NB4 (cell line): ENCODE measurements at regions not wholly inside any gene's neighbourhood (a gene's known extent, or its start where the extent isn't known, plus 50 kb on each side); places are given as distances from the start of the nearest gene placed in this dataset.
A peak's percentile ranks its signal among the peaks of the same experiment; 100 is the strongest.

ENCODE experiments used
- DNase-seq: peaks from one replicate; pipeline ENCODE4 v3.0.0; 2010; ENCODE audit warnings: low read depth
- H3K4me3 ChIP-seq: one replicate; pipeline ENCODE4 v1.5.1; 2011; ENCODE audit warnings: mild to moderate bottlenecking, low read depth, low read length, moderate library complexity
- MYC ChIP-seq: IDR thresholded peaks from 2 replicates; pipeline ENCODE4 v1.6.1; 2011; ENCODE audit warnings: low read depth, low read length
- POLR2A ChIP-seq: IDR thresholded peaks from 2 replicates; pipeline ENCODE4 v1.6.1; 2011; ENCODE audit warnings: mild to moderate bottlenecking; ENCODE audit not compliant: insufficient read length; ENCODE audit errors: extremely low read depth
- TF ChIP-seq, protein P1 (sequence below): IDR thresholded peaks from one replicate; pipeline ENCODE4 v1.5.1; 2012; ENCODE audit warnings: low read depth, low read length
- TF ChIP-seq, protein P2 (sequence below): IDR thresholded peaks from 2 replicates; pipeline ENCODE4 v1.6.1; 2011; ENCODE audit warnings: low read depth, low read length

DNA sequence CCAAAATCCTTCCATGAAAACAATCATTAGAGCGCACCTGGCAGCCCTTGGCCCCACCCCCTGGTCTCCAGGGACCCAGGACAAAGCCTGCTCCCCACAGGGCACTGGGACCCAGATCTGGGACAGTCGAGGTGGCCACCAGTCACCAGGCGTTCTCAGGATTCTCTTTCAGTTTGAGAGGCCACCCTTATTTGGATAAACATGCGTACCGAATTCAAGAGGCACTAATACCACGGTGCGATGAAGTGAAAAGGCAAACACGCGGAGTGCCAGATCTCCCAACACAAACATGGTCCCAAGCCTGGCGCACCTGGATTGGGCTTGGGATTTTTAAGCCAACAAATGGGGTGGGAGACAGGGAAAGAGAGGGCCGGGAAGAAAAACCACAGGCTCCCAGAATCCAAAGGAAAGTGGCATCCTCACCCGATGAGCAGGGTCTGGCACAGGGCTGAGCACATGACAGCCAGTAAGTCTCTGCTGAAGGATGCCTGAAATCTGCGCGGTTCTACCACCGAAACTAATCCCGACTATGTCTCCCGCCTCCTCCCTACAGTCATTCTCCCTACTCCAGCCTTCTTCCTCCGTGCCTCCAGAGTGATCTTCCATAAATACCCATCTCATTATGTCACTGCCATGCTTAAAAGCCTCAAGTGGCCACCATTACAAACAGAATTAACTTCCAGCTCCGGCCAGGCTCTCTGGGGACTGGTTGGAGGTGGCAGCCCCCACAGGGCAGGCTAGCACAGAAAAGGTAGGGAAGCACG lies 60.9 kb upstream of the KLHL29 start:
- TF ChIP-seq MYC (no peak), POLR2A (no peak)
- TF ChIP-seq, protein P1, sequence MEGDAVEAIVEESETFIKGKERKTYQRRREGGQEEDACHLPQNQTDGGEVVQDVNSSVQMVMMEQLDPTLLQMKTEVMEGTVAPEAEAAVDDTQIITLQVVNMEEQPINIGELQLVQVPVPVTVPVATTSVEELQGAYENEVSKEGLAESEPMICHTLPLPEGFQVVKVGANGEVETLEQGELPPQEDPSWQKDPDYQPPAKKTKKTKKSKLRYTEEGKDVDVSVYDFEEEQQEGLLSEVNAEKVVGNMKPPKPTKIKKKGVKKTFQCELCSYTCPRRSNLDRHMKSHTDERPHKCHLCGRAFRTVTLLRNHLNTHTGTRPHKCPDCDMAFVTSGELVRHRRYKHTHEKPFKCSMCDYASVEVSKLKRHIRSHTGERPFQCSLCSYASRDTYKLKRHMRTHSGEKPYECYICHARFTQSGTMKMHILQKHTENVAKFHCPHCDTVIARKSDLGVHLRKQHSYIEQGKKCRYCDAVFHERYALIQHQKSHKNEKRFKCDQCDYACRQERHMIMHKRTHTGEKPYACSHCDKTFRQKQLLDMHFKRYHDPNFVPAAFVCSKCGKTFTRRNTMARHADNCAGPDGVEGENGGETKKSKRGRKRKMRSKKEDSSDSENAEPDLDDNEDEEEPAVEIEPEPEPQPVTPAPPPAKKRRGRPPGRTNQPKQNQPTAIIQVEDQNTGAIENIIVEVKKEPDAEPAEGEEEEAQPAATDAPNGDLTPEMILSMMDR, result no peak
- TF ChIP-seq, protein P2, sequence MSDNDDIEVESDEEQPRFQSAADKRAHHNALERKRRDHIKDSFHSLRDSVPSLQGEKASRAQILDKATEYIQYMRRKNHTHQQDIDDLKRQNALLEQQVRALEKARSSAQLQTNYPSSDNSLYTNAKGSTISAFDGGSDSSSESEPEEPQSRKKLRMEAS, result no peak
- no peak for DNase-seq
- no peak overlapping the region for H3K4me3 ChIP-seq

DNA sequence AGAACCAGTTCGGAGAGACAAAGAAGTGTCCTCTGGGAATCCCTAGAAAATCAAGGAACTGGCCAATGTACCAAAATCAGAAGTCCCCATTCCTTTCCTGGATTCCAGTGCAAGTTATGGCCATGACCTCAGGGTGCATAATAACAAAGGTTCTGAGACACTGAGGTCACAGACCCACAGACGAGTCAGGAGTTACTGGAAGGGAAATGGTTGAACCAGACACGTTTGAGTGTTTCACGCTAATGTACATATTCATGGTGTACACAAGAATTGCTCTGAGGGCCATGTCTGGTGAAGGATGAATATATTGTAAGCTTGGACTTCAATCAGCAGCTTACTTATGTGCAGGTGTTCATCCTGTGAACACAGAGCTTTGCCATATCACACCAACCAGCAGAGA lies 58.6 kb upstream of the KLHL29 start:
- DNase-seq, result no peak
- TF ChIP-seq, protein P2, result no peak
- TF ChIP-seq, protein P1, result no peak
- TF ChIP-seq MYC, result no peak
- H3K4me3 ChIP-seq, result no peak overlapping the region

DNA sequence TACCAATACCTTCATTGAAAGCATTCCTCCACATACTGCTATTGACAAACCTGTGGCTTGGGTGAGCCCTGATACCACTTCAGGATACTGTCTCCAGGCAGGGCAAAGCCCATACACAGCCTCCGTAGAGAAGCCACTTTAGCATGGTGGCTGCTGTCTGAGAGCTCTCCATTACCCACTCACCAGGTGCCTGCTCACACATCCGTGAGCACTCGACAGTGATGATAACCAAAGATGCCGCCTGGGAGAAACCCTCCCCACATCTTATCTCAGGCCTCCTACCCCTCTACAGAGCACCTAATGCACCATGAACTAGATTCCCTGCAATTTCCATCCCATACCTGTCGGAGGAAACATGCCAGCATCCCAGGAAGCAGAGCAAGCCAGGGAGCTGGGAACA lies 57.6 kb upstream of the KLHL29 start:
- no peak for DNase-seq
- no peak overlapping the region for H3K4me3 ChIP-seq
- no peak for TF ChIP-seq MYC
- TF ChIP-seq, protein P1, result no peak
- TF ChIP-seq, protein P2, result no peak
- TF ChIP-seq POLR2A, result no peak

DNA sequence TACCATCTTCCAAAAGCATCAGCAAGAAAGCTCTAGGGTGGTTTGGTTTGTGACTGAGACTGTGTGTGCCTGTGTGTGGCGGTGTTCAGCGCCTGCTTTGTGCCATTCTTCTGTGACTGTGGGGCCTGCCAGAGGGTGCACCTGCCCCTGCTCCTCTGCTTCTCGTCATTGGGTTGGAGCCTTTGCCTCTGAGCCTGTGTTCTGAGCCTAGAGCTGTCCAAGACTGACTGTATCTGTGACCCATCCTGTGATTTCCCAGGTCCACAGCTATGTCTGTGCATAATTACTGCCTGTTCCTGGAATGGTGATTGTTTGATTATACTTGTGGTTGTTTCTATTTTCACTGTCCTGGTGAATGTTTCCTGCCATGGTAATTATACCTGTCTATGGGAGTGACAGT lies 57.1 kb upstream of the KLHL29 start:
- TF ChIP-seq POLR2A, result no peak
- no peak for TF ChIP-seq MYC
- TF ChIP-seq, protein P1, result no peak
- TF ChIP-seq, protein P2, result no peak
- DNase-seq, result no peak
- H3K4me3 ChIP-seq, result no peak overlapping the region

DNA sequence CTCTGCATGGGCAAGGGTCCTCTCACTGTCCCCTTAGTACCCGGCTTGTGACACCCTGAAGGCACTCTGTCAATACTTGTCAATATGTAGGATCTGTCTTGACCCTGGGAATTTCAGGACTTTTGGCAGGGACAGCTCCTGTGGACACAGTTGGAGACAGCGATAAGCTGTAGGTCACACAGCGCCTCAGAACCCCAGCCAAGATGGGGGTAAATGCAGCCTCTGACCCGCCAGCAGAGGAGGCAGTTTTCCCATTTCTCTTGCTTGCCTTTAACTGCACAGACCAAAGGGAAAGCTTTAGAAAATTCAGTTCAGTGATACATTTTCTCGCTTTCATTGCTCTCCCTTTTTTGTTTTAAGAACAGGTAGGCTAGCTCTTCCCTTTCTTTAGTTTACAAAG lies 54.8 kb upstream of the KLHL29 start:
- peak; percentile 56 for DNase-seq
- no peak overlapping the region for H3K4me3 ChIP-seq
- no peak for TF ChIP-seq POLR2A
- TF ChIP-seq, protein P1, result peak; percentile 56
